Mucosa of rectum (tissue), 2 donors: ENCODE measurements at regions not wholly inside any gene's neighbourhood (a gene's known extent, or its start where the extent isn't known, plus 50 kb on each side); places are given as distances from the start of the nearest gene placed in this dataset.
"Not testable (repeated sequence)": the region's sequence is repeated elsewhere in the genome, so short reads cannot be mapped to it uniquely, and the experiment has no call there.

Experiments used
- H3K27ac ChIP-seq, 2 donors: one replicate each; pipeline ENCODE4 v1.7.0; 2013; ENCODE audit warnings: inconsistent platforms in 2 of 2, low read depth in 2 of 2, low read length in 2 of 2
- H3K27me3 ChIP-seq, 2 donors: one replicate each; pipeline ENCODE4 v1.7.0; 2013; ENCODE audit warnings: low read length in 2 of 2; ENCODE audit not compliant: control insufficient read depth in 2 of 2, insufficient read depth in 2 of 2
- H3K36me3 ChIP-seq, 2 donors: one replicate each; pipeline ENCODE4 v1.7.0; 2013; ENCODE audit warnings: low read length in 2 of 2; ENCODE audit not compliant: control insufficient read depth in 2 of 2, insufficient read depth in 2 of 2
- H3K4me1 ChIP-seq, 2 donors: one replicate each; pipeline ENCODE4 v1.7.0; 2013; ENCODE audit warnings: low read length in 2 of 2, mild to moderate bottlenecking in 1 of 2; ENCODE audit not compliant: control insufficient read depth in 2 of 2, insufficient read depth in 2 of 2
- H3K4me3 ChIP-seq, 2 donors: one replicate each; pipeline ENCODE4 v1.7.0; 2013; ENCODE audit warnings: low read length in 2 of 2
- H3K9ac ChIP-seq, 2 donors: one replicate each; pipeline ENCODE4 v1.7.0; 2013; ENCODE audit warnings: low read length in 2 of 2, low read depth in 1 of 2, mild to moderate bottlenecking in 1 of 2
- H3K9me3 ChIP-seq, 2 donors: one replicate each; pipeline ENCODE4 v1.7.0; 2013; ENCODE audit warnings: low read length in 2 of 2; ENCODE audit not compliant: control insufficient read depth in 2 of 2
- donor health status: healthy.
- donor health status: Normal muscosa, but diverticular disease.

DNA sequence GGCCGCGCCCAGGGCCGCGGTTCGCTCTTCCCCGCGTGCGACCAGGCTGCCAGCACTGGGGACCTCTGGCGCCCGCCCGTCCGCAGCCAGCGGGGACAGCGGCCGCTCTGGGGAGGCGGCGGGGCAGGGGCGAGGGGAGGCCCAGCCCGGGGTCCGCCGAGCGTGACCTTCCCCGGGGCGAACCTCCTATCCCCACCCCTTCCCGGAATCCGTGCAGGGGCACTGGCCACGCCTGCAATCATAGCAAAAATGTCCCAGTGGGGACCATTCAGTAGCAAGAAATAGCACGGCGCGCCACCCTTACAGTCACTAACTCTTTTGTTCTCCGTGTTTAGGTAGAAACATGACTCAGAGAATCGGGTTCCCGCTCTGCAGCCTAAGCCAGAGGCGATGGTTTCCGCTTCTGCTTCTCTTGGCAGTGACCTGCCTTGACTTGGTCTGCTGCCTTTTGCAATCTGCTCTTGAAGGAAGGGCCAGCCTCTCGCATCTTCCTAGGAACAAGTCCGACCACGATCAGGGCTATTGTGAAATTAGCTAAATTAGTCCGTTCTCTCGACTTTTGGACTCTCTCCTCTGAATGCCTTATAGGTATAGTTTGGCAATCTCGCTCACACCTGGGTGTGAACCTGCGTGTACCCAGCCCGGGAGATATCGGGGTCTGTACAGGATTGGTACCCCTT, 79.3 kb upstream of the ACBD5 start:
- no peak overlapping the region for H3K9ac ChIP-seq
- no peaks in the 10 kb centered on the region for H3K36me3 ChIP-seq
- no peaks in the 10 kb centered on the region for H3K4me1 ChIP-seq
- peak overlapping the region in 1 of 2 donors; percentile 56 for H3K4me3 ChIP-seq
- peaks cover 0 to 4% of the 10 kb centered on the region in 2 donors for H3K27me3 ChIP-seq
- no peak overlapping the region for H3K27ac ChIP-seq
- no peaks in the 10 kb centered on the region for H3K9me3 ChIP-seq

GRCh38 chr10:27319139-27319538, 78.5 kb upstream of the ACBD5 start:
- not testable (repeated sequence) for H3K27ac ChIP-seq, H3K27me3 ChIP-seq, H3K4me1 ChIP-seq, H3K36me3 ChIP-seq, H3K9ac ChIP-seq, H3K4me3 ChIP-seq, H3K9me3 ChIP-seq

DNA sequence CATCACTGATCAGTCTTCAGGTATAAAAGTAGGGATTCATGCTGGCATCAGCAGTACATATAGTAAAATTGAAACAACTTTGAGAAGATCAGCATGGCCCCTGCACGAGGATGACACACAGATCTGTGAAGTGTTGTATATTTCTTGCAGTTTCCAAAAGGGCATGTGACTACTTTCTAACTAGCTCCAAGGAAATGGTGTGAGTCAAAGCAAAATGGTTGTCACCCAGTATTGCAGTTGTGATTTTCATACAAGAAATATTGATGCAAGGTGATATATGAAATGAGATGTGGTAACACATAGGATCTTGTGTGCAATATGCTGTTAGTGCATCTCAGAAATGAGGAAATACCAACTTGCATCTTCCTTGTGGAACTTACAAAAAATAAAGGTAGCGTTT, 74.5 kb upstream of the ACBD5 start:
- not testable (repeated sequence) for H3K4me3 ChIP-seq, H3K27ac ChIP-seq, H3K27me3 ChIP-seq, H3K4me1 ChIP-seq, H3K9me3 ChIP-seq, H3K36me3 ChIP-seq, H3K9ac ChIP-seq

DNA sequence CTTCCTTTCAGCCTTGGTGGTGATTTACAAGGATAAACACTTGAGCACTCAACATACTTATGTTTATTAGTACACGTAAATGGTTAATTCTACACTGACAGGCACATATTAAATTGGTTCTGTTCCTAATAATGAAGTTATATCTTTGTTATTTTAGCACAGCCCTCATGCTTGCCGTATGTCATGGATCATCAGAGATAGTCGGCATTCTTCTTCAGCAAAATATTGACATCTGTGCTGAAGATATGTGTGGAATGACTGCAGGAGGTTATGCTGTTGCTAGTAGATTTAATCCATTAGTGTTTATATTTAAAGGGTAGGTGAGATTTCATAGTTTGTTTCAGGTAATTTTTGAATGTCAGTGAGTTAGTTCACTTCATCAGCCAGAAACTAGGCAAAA, 73.0 kb upstream of the ACBD5 start:
- H3K27me3 ChIP-seq, H3K36me3 ChIP-seq, H3K27ac ChIP-seq, H3K4me3 ChIP-seq, H3K9me3 ChIP-seq, H3K9ac ChIP-seq, H3K4me1 ChIP-seq: not testable (repeated sequence)

- Histone ChIP-seq H3K27ac (no peak overlapping the region), H3K4me3 (no peak overlapping the region), H3K9ac (no peak overlapping the region), H3K27me3 (no peaks in the 10 kb centered on the region), H3K36me3 (no peaks in the 10 kb centered on the region), H3K9me3 (no peaks in the 10 kb centered on the region), H3K4me1 (no peaks in the 10 kb centered on the region)
These were observed 72.3 kb upstream of the ACBD5 start for GRCh38 chr10:27312854-27313253.

- H3K9ac ChIP-seq, H3K4me1 ChIP-seq, H3K27me3 ChIP-seq, H3K4me3 ChIP-seq, H3K9me3 ChIP-seq, H3K36me3 ChIP-seq, H3K27ac ChIP-seq: not testable (repeated sequence)
These were observed 71.2 kb upstream of the ACBD5 start for GRCh38 chr10:27311809-27312208.

DNA sequence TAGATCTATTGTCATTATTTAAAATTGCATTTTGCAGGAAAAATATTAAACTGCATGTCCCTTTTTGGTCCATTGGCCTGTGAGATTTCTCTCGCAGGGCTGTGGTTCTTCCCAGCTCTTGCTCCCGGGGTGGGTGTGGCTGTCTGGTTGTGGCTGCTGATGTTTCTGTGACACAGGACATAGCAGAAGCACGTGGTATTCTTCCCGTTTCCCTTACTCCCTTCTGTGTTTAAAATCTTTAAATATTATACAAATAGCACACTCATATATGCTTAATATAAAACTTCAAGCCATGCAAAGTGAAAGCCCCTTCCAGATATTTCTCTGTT, 57.9 kb upstream of the ACBD5 start:
- H3K9me3 ChIP-seq, H3K4me1 ChIP-seq, H3K4me3 ChIP-seq, H3K9ac ChIP-seq, H3K27ac ChIP-seq, H3K36me3 ChIP-seq, H3K27me3 ChIP-seq: not testable (repeated sequence)

- Histone ChIP-seq H3K9ac (no peak overlapping the region), H3K27me3 (no peaks in the 10 kb centered on the region), H3K4me3 (no peak overlapping the region), H3K4me1 (no peaks in the 10 kb centered on the region), H3K36me3 (no peaks in the 10 kb centered on the region), H3K9me3 (no peaks in the 10 kb centered on the region), H3K27ac (no peak overlapping the region)
These were observed 57.4 kb upstream of the ACBD5 start for GRCh38 chr10:27297844-27298521.

DNA sequence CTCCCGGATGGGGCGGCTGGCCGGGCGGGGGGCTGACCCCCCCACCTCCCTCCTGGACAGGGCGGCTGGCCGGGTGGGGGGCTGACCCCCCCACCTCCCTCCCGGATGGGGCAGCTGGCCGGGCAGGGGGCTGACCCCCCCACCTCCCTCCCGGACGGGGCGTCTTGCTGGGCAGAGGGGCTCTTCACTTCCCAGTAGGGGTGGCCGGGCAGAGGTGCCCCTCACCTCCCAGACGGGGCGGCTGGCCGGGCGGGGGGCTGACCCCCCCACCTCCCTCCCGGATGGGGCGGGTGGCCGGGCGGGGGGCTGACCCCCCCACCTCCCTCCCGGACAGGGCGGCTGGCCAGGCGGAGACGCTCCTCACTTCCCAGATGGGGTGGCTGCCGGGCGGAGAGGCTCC, 55.7 kb upstream of the ACBD5 start:
- H3K9ac ChIP-seq, H3K27me3 ChIP-seq, H3K4me1 ChIP-seq, H3K36me3 ChIP-seq, H3K9me3 ChIP-seq, H3K4me3 ChIP-seq, H3K27ac ChIP-seq: not testable (repeated sequence)

DNA sequence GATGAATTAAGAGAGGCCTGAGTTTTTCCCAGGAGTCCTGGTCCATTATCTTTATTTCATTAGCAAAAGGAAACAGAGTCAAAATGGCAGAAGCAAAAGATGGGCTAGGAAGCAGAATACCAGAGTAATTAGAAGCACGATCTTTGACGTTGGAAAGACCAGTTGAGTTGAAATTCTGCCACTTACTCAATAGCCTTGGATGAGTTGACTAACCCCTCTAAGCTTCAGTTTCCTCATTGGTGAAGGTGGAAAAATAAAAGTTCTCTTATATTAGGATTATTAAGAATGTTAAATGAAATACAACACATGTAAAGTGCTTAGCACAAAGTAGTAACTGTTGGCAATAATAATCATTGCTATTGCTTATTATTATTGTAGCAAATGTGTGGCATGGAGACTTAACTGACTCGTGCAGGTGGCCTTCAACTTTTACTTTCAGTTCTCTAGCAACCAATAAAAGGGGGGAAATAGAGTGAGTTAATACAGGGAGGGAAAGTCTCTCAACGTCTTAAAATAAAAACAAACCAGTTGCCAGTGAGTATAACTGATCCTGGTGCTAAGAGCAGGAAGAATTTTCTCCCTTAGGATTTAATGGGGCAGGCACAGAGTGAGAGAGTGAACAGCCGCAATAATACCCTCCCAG, 50.8 kb upstream of the ACBD5 start:
- H3K4me3 ChIP-seq, result peak overlapping the region in 1 of 2 donors; percentile 16
- not testable (repeated sequence) for H3K27ac ChIP-seq, H3K9me3 ChIP-seq, H3K9ac ChIP-seq, H3K27me3 ChIP-seq, H3K4me1 ChIP-seq, H3K36me3 ChIP-seq
